ENCODE measurements at regions not wholly inside any gene's neighbourhood (a gene's known extent, or its start where the extent isn't known, plus 50 kb on each side); places are given as distances from the start of the nearest gene placed in this dataset.

DNA sequence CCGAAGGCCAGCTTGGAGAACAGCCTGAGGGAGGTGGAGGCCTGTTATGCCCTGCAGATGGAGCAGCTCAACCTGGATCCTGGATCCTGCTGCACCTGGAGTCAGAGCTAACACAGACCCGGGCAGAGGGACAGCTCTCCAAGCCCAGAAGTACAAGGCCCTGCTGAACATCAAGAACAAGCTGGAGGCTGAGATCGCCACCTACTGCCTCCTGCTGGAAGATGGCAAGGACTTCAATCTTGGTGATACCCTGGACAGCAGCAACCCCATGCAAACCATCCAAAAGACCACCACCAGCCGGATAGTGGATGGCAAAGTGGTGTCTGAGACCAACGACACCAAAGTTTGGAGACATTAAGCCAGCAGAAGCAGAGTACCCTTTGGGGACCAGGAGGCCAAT is 223.5 kb upstream of the ID4 start:
- no peak for DNase-seq (ENCODE audit: low spot score)

GRCh38 chr6:19616022-19616421 is 221.1 kb upstream of the ID4 start:
- DNase-seq (ENCODE audit: low spot score): no peak

DNA sequence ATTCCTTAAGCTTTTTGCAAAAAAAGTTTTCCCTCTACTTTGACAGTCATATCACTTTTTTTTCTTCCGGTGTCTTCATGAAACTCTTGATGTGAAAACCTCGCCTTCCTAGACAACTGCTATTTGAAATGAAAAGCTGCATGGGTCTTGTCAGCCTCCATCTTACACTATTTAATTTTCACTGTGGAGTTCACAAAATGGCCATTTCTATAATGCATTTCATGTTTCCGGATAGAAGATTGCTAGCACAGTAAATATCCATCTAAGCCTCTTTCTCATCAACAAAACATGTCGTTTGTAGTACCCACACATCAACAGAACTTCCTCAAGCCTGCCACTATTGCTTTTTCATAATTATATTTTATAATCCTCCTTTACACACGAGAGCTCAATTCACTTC is 204.9 kb upstream of the ID4 start:
- no peak for DNase-seq (ENCODE audit: low spot score)

DNA sequence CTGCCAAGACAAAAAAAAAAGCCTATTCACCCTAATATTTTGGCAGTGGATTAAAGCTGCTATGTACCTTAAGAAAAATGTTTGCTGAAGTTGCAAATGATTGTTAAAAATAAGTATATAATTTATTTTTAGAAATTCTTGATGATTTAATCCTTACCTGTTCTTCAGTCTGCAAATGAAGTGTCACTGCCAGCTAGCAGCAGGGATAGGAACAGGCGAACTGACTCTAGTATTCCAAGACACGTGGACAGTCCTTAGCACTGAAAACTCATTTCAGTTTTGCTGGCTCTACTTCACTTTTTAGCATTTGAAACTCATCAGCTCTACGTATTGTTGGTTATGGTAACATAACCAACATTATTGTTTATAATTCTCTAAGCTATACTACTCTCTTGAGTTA is 204.4 kb upstream of the ID4 start:
- no peak for DNase-seq (ENCODE audit: low spot score)

DNA sequence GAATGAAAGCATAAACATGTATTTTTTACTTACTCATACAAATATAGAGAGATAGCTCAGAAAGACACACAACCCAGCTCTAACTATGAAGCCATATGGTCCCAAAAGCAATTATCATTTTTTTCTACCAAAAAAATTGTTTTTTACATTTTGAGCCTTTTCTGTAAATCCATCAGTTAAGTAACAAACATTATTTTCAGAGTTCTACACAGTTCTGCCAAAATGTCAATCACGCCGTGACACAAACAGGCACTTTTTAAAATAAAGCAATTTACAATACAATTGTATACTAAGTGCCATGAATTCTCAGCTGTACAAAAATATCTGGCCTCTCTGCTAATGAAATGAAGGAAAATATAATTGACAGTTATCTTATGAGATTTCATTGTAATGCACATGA is 201.4 kb upstream of the ID4 start:
- no peak for DNase-seq (ENCODE audit: low spot score)

DNA sequence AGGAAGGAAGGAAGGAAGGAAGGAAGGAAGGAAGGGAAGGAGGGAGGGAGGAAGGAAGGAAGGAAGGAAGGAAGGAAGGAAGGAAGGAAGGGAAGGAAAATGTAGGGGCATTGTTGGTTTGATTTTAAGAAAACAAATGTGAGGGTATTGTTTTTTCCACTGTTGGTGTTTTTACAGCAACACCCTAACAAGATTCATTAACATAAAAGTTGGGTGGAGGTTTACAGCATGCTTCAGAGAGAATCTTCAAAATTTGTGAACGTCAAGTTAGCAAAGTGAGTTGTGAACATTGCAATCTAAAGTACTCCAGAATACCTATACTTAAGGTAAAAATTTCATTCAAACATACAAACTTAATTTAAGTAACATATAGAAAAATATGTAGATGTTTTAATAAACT is 200.2 kb upstream of the ID4 start:
- no peak for DNase-seq (ENCODE audit: low spot score)

GRCh38 chr6:19638931-19639330 is 198.2 kb upstream of the ID4 start:
- DNase-seq (ENCODE audit: low spot score): no peak

DNA sequence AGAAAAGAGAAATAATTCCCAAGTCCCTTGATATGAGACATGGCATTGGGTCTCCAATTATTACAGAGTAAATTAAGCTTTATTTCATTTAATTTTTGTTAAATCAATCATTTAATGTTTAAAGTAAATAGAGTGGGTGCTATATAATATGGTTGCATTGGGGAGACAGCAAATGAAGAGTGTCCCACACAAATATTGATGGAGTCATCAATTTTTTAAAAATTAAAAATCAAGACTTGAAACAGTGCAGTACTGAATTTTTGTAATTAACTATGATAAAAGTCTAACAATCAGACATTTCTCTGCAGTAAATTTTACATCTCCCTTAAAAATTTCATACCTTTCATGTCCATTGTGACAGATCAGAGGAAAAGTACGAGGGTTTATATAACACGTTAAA is 193.9 kb upstream of the ID4 start:
- no peak for DNase-seq (ENCODE audit: low spot score)

DNA sequence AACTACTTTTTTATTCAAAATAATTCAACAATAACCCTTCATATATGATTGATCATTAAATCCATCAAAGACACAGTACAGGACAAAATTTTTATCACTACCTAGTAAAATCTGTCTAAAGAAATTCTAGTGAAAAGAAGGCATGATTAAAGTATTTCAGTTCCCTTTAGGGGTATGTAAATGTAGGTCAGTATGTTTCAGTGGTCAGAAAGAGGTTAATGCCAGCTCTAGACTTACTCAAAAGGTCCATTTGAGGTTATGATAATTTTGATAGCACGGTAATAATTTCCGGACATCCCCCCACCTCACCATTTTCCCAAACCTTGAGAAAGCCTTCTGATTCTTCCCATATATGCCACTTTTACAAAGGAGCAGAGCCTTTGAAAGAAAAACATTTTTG is 193.5 kb upstream of the ID4 start:
- no peak for DNase-seq (ENCODE audit: low spot score)

DNA sequence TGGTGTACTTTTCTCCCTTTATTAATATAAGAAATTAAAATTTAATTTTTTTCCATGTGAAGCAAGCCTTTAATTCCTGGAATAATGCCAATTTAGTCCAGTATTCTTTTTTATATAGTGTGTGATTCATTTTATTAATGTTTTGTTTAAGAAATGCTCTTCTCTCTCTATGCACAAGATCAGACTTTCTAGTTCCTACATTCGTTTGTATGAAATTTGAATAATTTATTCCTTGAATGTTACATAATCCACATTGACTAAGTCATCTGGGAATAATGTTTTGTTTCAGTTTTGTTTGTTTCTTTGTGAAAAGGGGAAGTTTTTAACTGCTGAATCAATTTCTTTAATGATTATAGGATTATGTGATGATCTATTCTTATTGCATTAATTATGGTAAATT is 181.4 kb upstream of the ID4 start:
- no peak for DNase-seq (ENCODE audit: low spot score)

GRCh38 chr6:19660123-19660910 is 176.9 kb upstream of the ID4 start:
- DNase-seq (ENCODE audit: low spot score): no peak

GRCh38 chr6:19662911-19663310 is 174.3 kb upstream of the ID4 start:
- DNase-seq (ENCODE audit: low spot score): no peak

- DNase-seq (ENCODE audit: low spot score): no peak
These were observed 173.7 kb upstream of the ID4 start for GRCh38 chr6:19663479-19663878.

DNA sequence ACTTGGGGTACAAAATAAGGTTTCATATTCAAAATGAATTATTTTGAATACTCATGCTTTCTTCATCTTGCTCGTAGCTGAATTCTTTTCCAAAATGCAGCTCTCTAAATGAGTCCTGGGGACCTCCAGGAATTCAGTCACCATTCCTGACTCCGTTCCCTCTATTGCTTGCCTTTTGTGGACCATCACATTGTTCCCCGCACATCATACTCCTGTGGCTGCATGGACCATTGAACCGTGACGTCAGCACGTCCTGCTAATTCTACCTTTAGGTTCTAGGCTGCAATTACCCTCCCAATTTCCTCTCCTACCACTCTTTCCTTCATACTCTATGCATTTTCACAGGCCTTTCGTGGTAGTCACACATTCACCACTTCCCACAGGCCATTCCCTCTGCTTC is 173.1 kb upstream of the ID4 start:
- no peak for DNase-seq (ENCODE audit: low spot score)

- DNase-seq (ENCODE audit: low spot score): no peak
These were observed 172.1 kb upstream of the ID4 start for GRCh38 chr6:19664878-19665612.

GRCh38 chr6:19665613-19665909 is 171.6 kb upstream of the ID4 start:
- no peak for DNase-seq (ENCODE audit: low spot score)

- no peak for DNase-seq (ENCODE audit: low spot score)
These were observed 168.5 kb upstream of the ID4 start for GRCh38 chr6:19668710-19669109.

DNA sequence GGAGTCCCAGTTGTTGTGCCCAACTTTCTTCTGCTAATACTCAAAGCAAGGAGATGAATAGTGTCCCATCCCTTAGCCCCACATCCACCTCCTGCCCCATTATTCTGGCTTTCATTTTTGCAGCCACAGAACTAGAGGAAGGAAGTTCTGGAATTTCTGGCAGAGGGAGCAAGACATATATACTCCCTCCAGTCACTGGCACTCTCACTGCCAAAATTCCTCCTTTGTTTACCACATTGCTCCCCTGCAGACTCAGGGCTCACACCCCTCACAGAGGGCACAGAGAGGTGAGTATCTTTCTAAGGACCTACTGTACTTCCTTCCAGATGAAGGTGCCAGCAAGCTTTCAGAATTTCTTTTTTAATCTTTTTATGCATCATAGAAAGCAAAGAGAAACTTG is 168.0 kb upstream of the ID4 start:
- DNase-seq (ENCODE audit: low spot score): no peak

- no peak for DNase-seq (ENCODE audit: low spot score)
These were observed 154.3 kb upstream of the ID4 start for GRCh38 chr6:19682859-19683258.

GRCh38 chr6:19690325-19691075 is 146.7 kb upstream of the ID4 start:
- no peak for DNase-seq (ENCODE audit: low spot score)

- DNase-seq (ENCODE audit: low spot score): no peak
These were observed 145.6 kb upstream of the ID4 start for GRCh38 chr6:19691465-19692167.

DNA sequence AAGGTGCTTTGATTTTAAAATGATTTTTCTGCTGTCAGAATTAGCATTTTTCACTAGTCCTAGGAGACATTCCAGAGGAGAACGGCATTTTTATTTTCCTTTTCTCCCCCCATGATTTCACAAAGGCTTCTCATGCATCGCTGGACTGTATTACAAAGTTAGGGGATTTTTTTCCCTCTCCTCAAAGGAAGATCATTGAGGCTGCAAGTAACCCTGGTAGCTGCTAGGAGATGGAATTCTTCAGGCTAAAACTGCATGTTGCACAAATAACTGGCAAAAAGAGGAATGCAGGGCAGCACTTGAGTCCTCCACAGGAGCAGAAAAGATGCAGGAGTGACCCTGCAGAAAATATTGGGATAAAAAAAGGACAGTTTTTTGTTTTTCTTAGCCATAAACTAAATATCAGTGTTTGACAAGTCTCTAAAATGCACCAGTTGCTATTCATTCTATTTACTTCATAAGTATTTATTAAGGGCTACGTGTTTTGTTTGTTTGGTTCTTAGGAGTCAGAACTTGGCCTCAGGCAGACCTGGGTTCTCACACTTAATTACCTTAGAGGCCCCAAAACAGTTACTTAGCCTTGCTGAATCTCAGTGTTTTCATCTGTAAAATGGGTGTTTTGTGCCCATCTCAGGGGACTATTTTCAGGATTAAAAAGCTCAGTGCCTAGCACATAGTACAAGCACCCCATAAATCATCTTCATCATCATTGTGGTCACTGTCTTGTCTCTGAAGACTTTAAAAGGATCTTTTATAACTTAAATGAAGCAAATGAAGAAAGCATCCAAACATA is 144.5 kb upstream of the ID4 start:
- DNase-seq (ENCODE audit: low spot score): no peak

Data from HuH-7 (cell line).